ENCODE measurements at regions not wholly inside any gene's neighbourhood (a gene's known extent, or its start where the extent isn't known, plus 50 kb on each side); places are given as distances from the start of the nearest gene placed in this dataset.

DNA sequence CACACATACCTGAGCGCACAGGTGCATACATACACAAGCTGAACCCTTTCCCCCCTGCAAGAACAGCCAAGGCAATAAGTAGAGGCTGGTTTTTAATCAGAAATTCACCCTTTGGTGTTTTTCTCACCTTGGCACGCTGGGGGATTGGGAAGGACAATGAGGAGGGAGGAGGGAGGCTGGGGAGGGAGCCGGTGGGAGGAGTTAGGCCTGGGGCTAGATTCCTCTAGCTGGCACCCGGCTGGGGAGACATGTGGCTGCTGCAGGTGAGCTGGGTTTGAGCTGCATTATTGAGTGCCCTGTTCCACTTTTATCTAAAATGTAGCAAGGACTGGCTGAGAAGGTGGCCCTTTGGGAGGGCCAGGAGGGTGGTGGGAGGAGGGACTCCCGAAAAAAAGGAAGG lies 97.8 kb upstream of the CSF3R start:
- H3K4me3 ChIP-seq (ENCODE audit: low read length), result no peak overlapping the region
- no peak overlapping the region for H3K4me3 Mint-ChIP-seq
- no peaks in the 10 kb centered on the region for H3K27me3 ChIP-seq (ENCODE audit: control insufficient read depth, insufficient read depth, low read length, poor library complexity, severe bottlenecking)
- WGBS, 2 experiments (ENCODE audit: insufficient coverage in 1 of 2, insufficient read length in 1 of 2), result 44 to 80% methylated on average over 2 to 5 of the region's 5 CpGs
- H3K36me3 Mint-ChIP-seq (ENCODE audit: low read depth), result no peaks in the 10 kb centered on the region
- no peaks in the 10 kb centered on the region for H3K27me3 Mint-ChIP-seq (ENCODE audit: insufficient read depth)
- DNase-seq, result peak; percentile 82
- no peaks in the 10 kb centered on the region for H3K36me3 ChIP-seq (ENCODE audit: control insufficient read depth, insufficient read depth, low read length)
- H3K27ac Mint-ChIP-seq, result no peak overlapping the region
- H3K4me1 ChIP-seq (ENCODE audit: control insufficient read depth, insufficient read depth, low read length), result peaks cover 3% of the 10 kb centered on the region
- H3K27ac ChIP-seq (ENCODE audit: low read depth, low read length), result no peak overlapping the region
- H3K4me1 Mint-ChIP-seq, result peaks cover 16% of the 10 kb centered on the region
- H3K9ac ChIP-seq (ENCODE audit: extremely low read depth, low read length, poor library complexity, severe bottlenecking), result no peak overlapping the region
- no peak for TF ChIP-seq CTCF (conservative IDR thresholded peaks at IDR 0.05)
- no peaks in the 10 kb centered on the region for H3K9me3 Mint-ChIP-seq
- H3K9me3 ChIP-seq (ENCODE audit: control insufficient read depth, low read length), result no peaks in the 10 kb centered on the region

DNA sequence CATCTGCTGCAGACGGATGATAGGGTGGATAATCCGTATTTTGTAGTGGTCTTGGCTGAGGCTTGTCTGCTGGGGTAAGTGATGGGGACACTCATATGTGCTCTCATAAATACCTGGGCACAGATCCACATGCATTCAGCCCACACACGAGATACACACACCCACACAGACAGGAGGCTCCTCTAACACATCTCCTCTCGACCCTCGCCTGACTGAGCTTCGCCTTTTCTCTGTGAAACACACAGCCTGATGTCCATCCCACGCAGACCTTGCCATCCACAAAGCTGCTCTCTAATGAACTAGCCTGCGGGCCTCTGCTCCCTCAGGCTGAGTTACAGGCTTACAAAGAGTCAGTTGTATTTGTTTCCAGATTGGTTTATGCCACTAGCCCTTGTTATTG lies 96.3 kb upstream of the CSF3R start:
- Histone ChIP-seq H3K4me1 (ENCODE audit: control insufficient read depth, insufficient read depth, low read length) (peaks cover 3% of the 10 kb centered on the region), H3K9ac (ENCODE audit: extremely low read depth, low read length, poor library complexity, severe bottlenecking) (no peak overlapping the region), H3K9me3 (ENCODE audit: control insufficient read depth, low read length) (no peaks in the 10 kb centered on the region), H3K27ac (ENCODE audit: low read depth, low read length) (no peak overlapping the region), H3K4me3 (ENCODE audit: low read length) (no peak overlapping the region), H3K36me3 (ENCODE audit: control insufficient read depth, insufficient read depth, low read length) (no peaks in the 10 kb centered on the region), H3K27me3 (ENCODE audit: control insufficient read depth, insufficient read depth, low read length, poor library complexity, severe bottlenecking) (no peaks in the 10 kb centered on the region)
- Mint-ChIP-seq H3K9me3 (no peaks in the 10 kb centered on the region), H3K4me1 (peaks cover 15% of the 10 kb centered on the region), H3K27me3 (ENCODE audit: insufficient read depth) (no peaks in the 10 kb centered on the region), H3K4me3 (no peak overlapping the region), H3K36me3 (ENCODE audit: low read depth) (no peaks in the 10 kb centered on the region), H3K27ac (no peak overlapping the region)
- DNase-seq, result no peak
- no peak for TF ChIP-seq CTCF (conservative IDR thresholded peaks at IDR 0.05)
- WGBS, 2 experiments (ENCODE audit: insufficient coverage in 1 of 2, insufficient read length in 1 of 2), result 82 to 89% methylated on average over 2 to 8 of the region's 8 CpGs

- WGBS, 2 experiments (ENCODE audit: insufficient coverage in 1 of 2, insufficient read length in 1 of 2), result 61 to 100% methylated on average over 1 to 7 of the region's 7 CpGs
- DNase-seq, result peak; percentile 74
- TF ChIP-seq CTCF (conservative IDR thresholded peaks at IDR 0.05), result no peak
These were observed 93.9 kb upstream of the CSF3R start for GRCh38 chr1:36576551-36577110.

More at GRCh38 chr1:36576551-36577110, 93.9 kb upstream of the CSF3R start:
- H3K27ac Mint-ChIP-seq, result no peak overlapping the region
- Histone ChIP-seq H3K36me3 (ENCODE audit: control insufficient read depth, insufficient read depth, low read length) (no peaks in the 10 kb centered on the region), H3K9ac (ENCODE audit: extremely low read depth, low read length, poor library complexity, severe bottlenecking) (no peak overlapping the region), H3K27ac (ENCODE audit: low read depth, low read length) (no peak overlapping the region), H3K27me3 (ENCODE audit: control insufficient read depth, insufficient read depth, low read length, poor library complexity, severe bottlenecking) (no peaks in the 10 kb centered on the region), H3K4me3 (ENCODE audit: low read length) (no peak overlapping the region), H3K9me3 (ENCODE audit: control insufficient read depth, low read length) (no peaks in the 10 kb centered on the region), H3K4me1 (ENCODE audit: control insufficient read depth, insufficient read depth, low read length) (peaks cover 3% of the 10 kb centered on the region)
- no peaks in the 10 kb centered on the region for H3K36me3 Mint-ChIP-seq (ENCODE audit: low read depth)
- no peaks in the 10 kb centered on the region for H3K9me3 Mint-ChIP-seq
- H3K4me3 Mint-ChIP-seq, result no peak overlapping the region
- H3K4me1 Mint-ChIP-seq, result peaks cover 14% of the 10 kb centered on the region
- peaks cover 12% of the 10 kb centered on the region for H3K27me3 Mint-ChIP-seq (ENCODE audit: insufficient read depth)

Measured in endodermal cell (in vitro differentiated cells).